Ovary (tissue), 7 donors: ENCODE measurements at regions not wholly inside any gene's neighbourhood (a gene's known extent, or its start where the extent isn't known, plus 50 kb on each side); places are given as distances from the start of the nearest gene placed in this dataset.

Experiments used
- DNase-seq, 5 donors: peaks; one replicate each; pipeline ENCODE4 v3.0.0-alpha.2; 2019 to 2020
- H3K27ac ChIP-seq, 2 donors: fragments of 200-600 bp; one replicate each; pipeline versions ENCODE4 v1.5.1 to v1.8.0; 2019 to 2022
- H3K27me3 ChIP-seq: fragments of 200-600 bp; one replicate; pipeline ENCODE4 v1.8.0; 2022
- H3K36me3 ChIP-seq: fragments of 200-600 bp; sonication (generic); one replicate; pipeline ENCODE4 v1.5.1; 2019
- H3K4me1 ChIP-seq: one replicate; pipeline ENCODE4 v1.8.1; 2013; ENCODE audit warnings: mild to moderate bottlenecking, moderate library complexity; ENCODE audit not compliant: insufficient read depth
- H3K4me3 ChIP-seq: fragments of 200-600 bp; sonication (generic); one replicate; pipeline ENCODE4 v1.5.1; 2017
- H3K9me3 ChIP-seq, 2 donors: fragments of 200-600 bp in 1 of 2; sonication (generic) in 1 of 2; one replicate each; pipeline versions ENCODE4 v1.5.1 to v1.8.1; 2013 to 2019; ENCODE audit warnings: mild to moderate bottlenecking in 1 of 2, moderate library complexity in 1 of 2
- CTCF ChIP-seq, 3 donors: fragments of 450-650 bp in 2 of 3; fragments of 200-600 bp in 1 of 3; IDR thresholded peaks; one replicate each; pipeline versions ENCODE4 v1.5.1 to v1.8.0; 2016 to 2022; ENCODE audit warnings: antibody characterized with exemption in 3 of 3, mild to moderate bottlenecking in 1 of 3
- EP300 ChIP-seq: sonication (generic); formaldehyde crosslinking; IDR thresholded peaks from one replicate; pipeline ENCODE4 v1.6.1; 2017; ENCODE audit warnings: antibody characterized with exemption
- POLR2A ChIP-seq: fragments of 450-650 bp; IDR thresholded peaks from one replicate; pipeline ENCODE4 v1.6.1; 2017; ENCODE audit warnings: antibody characterized with exemption, mild to moderate bottlenecking, moderate library complexity
- WGBS, 3 donors: extraction: QIAGEN DNeasy Blood & Tissue Kit in 1 of 3; methylation state at CpG; one replicate each; pipeline versions ENCODE4 v1.1.5 to v1.1.7; 2013 to 2017; 5-methylcytosine and 5-hydroxymethylcytosine counted together
- intact Hi-C, 4 donors: fragments of 100-400 bp; cut with DNase I; formaldehyde crosslinking; loops; one replicate each; pipeline versions ENCODE4 v1.11.0 to v1.15.1; 2022 to 2023
- donor health status: DM: no; HTN: no; CAD: no; lungs with moderate emphysema.
- donor health status: DM: no; HTN: no; CAD: no.
- donor health status: Bipolar disorder and iron deficiency.
- donor health status: DM: no; HTN: no; CAD: no.
- donor health status: DM: yes; HTN: yes; CAD: no.

GRCh38 chr18:61948846-61949438 is 56.1 kb upstream of the RNF152 start:
- TF ChIP-seq CTCF (IDR thresholded peaks at IDR 0.05) (no peak), POLR2A (no peak), EP300 (no peak)
- no peaks in the 10 kb centered on the region for H3K36me3 ChIP-seq
- no peak overlapping the region for H3K27ac ChIP-seq
- no peak overlapping the region for H3K4me3 ChIP-seq
- no peaks in the 10 kb centered on the region for H3K27me3 ChIP-seq
- H3K4me1 ChIP-seq, result no peaks in the 10 kb centered on the region
- WGBS, 3 donors, result 84 to 93% (median 90%) methylated on average over 6 of the region's 6 CpGs
- H3K9me3 ChIP-seq, result no peaks in the 10 kb centered on the region
- intact Hi-C loops, result no loop called here
- DNase-seq, result no peak

- Histone ChIP-seq H3K27ac (no peak overlapping the region), H3K4me3 (no peak overlapping the region), H3K4me1 (no peaks in the 10 kb centered on the region), H3K27me3 (no peaks in the 10 kb centered on the region), H3K9me3 (no peaks in the 10 kb centered on the region), H3K36me3 (no peaks in the 10 kb centered on the region)
- no peak for TF ChIP-seq CTCF (IDR thresholded peaks at IDR 0.05)
- TF ChIP-seq EP300, result no peak
- no peak for TF ChIP-seq POLR2A
- 77 to 82% (median 79%) methylated on average over 4 of the region's 4 CpGs for WGBS, 3 donors
- intact Hi-C loops, result no loop called here
- DNase-seq, result no peak
Observed at GRCh38 chr18:61948281-61948741, 55.5 kb upstream of the RNF152 start.

- TF ChIP-seq POLR2A (no peak), EP300 (no peak), CTCF (IDR thresholded peaks at IDR 0.05) (no peak)
- intact Hi-C loops, result no loop called here
- WGBS, 3 donors, result 52 to 59% (median 59%) methylated on average over 3 of the region's 3 CpGs
- Histone ChIP-seq H3K36me3 (no peaks in the 10 kb centered on the region), H3K4me3 (no peak overlapping the region), H3K4me1 (no peaks in the 10 kb centered on the region), H3K27me3 (no peaks in the 10 kb centered on the region), H3K27ac (no peak overlapping the region), H3K9me3 (no peaks in the 10 kb centered on the region)
- no peak for DNase-seq
Observed at GRCh38 chr18:61946449-61946848, 53.6 kb upstream of the RNF152 start.

- DNase-seq, result no peak
- Histone ChIP-seq H3K36me3 (no peaks in the 10 kb centered on the region), H3K4me1 (no peaks in the 10 kb centered on the region), H3K27me3 (no peaks in the 10 kb centered on the region), H3K27ac (no peak overlapping the region), H3K9me3 (no peaks in the 10 kb centered on the region), H3K4me3 (no peak overlapping the region)
- TF ChIP-seq POLR2A, result no peak
- no peak for TF ChIP-seq EP300
- no peak for TF ChIP-seq CTCF (IDR thresholded peaks at IDR 0.05)
- intact Hi-C loops, result no loop called here
- WGBS, 3 donors, result 77 to 91% (median 87%) methylated on average over 3 of the region's 3 CpGs
Observed at GRCh38 chr18:61943175-61943964, 50.6 kb upstream of the RNF152 start.
